ENCODE measurements at regions not wholly inside any gene's neighbourhood (a gene's known extent, or its start where the extent isn't known, plus 50 kb on each side); places are given as distances from the start of the nearest gene placed in this dataset.

DNA sequence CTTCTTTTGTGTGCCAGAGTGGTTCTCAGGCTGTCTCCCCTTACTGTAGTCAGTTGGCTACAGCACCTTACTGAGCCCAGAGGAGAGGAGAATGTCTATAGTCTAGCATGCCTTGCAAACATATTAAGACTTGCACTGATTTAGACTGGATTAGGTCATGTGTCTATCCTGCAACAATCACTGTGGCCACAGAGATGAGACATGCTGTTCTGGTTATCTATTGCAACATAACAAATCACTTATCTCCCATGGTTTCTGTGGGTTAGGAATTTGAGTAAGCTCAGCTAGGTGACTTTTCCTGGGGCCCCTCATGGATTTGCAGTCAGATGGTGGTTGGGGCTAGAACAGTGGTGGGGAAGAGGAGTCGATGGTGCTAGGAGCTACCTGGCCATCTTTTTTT, 261.3 kb downstream of the SOD2 start:
- Histone ChIP-seq H3K79me2 (ENCODE audit: control insufficient read depth, insufficient read depth, low read length) (no peaks in the 10 kb centered on the region), H3K27ac (ENCODE audit: control insufficient read depth, insufficient read depth, low read length) (no peak overlapping the region), H3K9me3 (ENCODE audit: control insufficient read depth, low read depth, low read length) (no peaks in the 10 kb centered on the region), H3K9ac (ENCODE audit: control insufficient read depth, extremely low read depth, insufficient read depth, low read length) (no peak overlapping the region), H3K27me3 (ENCODE audit: control insufficient read depth, extremely low read depth, insufficient read depth, low read length) (no peaks in the 10 kb centered on the region), H4K20me1 (ENCODE audit: control insufficient read depth, extremely low read depth, insufficient read depth, low read length) (no peaks in the 10 kb centered on the region), H3K4me1 (ENCODE audit: control insufficient read depth, extremely low read depth, insufficient read depth, low read length) (no peaks in the 10 kb centered on the region), H3K36me3 (ENCODE audit: control insufficient read depth in 2 of 2, extremely low read depth in 1 of 2, insufficient read depth in 2 of 2, low read length in 2 of 2) (no peaks in the 10 kb centered on the region), H3K9me1 (ENCODE audit: control insufficient read depth, extremely low read depth, insufficient read depth, low read length) (no peaks in the 10 kb centered on the region), H3K4me2 (ENCODE audit: control insufficient read depth, extremely low read depth, insufficient read depth, low read depth, low read length) (no peak overlapping the region), H2AFZ (ENCODE audit: control insufficient read depth, low read length) (no peak overlapping the region), H3K4me3 (ENCODE audit: control insufficient read depth in 2 of 3, extremely low read depth in 1 of 3, insufficient read depth in 2 of 3, low read depth in 1 of 3, low read length in 3 of 3) (no peak overlapping the region)
- TF ChIP-seq EZH2 (IDR thresholded peaks at IDR 0.05; ENCODE audit: low read length) = no peak
- TF ChIP-seq, protein P1, sequence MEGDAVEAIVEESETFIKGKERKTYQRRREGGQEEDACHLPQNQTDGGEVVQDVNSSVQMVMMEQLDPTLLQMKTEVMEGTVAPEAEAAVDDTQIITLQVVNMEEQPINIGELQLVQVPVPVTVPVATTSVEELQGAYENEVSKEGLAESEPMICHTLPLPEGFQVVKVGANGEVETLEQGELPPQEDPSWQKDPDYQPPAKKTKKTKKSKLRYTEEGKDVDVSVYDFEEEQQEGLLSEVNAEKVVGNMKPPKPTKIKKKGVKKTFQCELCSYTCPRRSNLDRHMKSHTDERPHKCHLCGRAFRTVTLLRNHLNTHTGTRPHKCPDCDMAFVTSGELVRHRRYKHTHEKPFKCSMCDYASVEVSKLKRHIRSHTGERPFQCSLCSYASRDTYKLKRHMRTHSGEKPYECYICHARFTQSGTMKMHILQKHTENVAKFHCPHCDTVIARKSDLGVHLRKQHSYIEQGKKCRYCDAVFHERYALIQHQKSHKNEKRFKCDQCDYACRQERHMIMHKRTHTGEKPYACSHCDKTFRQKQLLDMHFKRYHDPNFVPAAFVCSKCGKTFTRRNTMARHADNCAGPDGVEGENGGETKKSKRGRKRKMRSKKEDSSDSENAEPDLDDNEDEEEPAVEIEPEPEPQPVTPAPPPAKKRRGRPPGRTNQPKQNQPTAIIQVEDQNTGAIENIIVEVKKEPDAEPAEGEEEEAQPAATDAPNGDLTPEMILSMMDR (optimal IDR thresholded peaks at IDR 0.05 in 1 of 3, IDR thresholded peaks at IDR 0.05 in 1 of 3, conservative IDR thresholded peaks at IDR 0.05 in 1 of 3; ENCODE audit: extremely low read depth in 1 of 3, insufficient read depth in 2 of 3, low read length in 3 of 3) = no peak
- dilution Hi-C loops (cut with MboI; ENCODE audit: extremely low pct_ligation_motif_present, low sequenced_read_pairs) = no loop called here
- no peak for FAIRE-seq
- DNase-seq (ENCODE audit: low read depth, low spot score) = no peak

DNA sequence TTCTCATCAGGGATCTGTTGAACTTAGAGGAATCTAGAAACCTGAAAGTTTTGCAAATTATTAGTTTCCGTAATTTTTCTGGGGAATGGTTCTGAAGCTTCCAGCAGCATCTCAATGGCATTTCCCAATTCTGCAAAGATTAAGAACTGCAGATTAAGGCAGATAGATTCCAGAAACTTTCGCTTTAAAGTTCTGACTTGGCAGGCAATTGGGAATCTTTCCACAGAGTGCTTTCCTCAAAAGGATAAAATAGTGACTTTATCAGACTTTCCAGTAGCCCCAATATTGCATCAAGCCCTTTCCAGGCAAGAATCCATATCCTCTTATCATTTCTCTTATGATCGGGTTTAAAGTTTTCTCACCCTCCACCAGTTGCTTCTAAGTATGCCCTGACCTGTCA, 261.1 kb downstream of the FNDC1 start:
- no peak overlapping the region for H3K9ac ChIP-seq (ENCODE audit: control insufficient read depth, extremely low read depth, insufficient read depth, low read length)
- no peaks in the 10 kb centered on the region for H4K20me1 ChIP-seq (ENCODE audit: control insufficient read depth, extremely low read depth, insufficient read depth, low read length)
- no peaks in the 10 kb centered on the region for H3K9me1 ChIP-seq (ENCODE audit: control insufficient read depth, extremely low read depth, insufficient read depth, low read length)
- no peak overlapping the region for H2AFZ ChIP-seq (ENCODE audit: control insufficient read depth, low read length)
- H3K4me2 ChIP-seq (ENCODE audit: control insufficient read depth, extremely low read depth, insufficient read depth, low read depth, low read length) = no peak overlapping the region
- TF ChIP-seq, protein P1 (optimal IDR thresholded peaks at IDR 0.05 in 1 of 3, IDR thresholded peaks at IDR 0.05 in 1 of 3, conservative IDR thresholded peaks at IDR 0.05 in 1 of 3; ENCODE audit: extremely low read depth in 1 of 3, insufficient read depth in 2 of 3, low read length in 3 of 3) = no peak
- no peak for TF ChIP-seq EZH2 (IDR thresholded peaks at IDR 0.05; ENCODE audit: low read length)
- DNase-seq (ENCODE audit: low read depth, low spot score) = no peak
- no peaks in the 10 kb centered on the region for H3K9me3 ChIP-seq (ENCODE audit: control insufficient read depth, low read depth, low read length)
- H3K27me3 ChIP-seq (ENCODE audit: control insufficient read depth, extremely low read depth, insufficient read depth, low read length) = no peaks in the 10 kb centered on the region
- no peaks in the 10 kb centered on the region for H3K36me3 ChIP-seq (ENCODE audit: control insufficient read depth in 2 of 2, extremely low read depth in 1 of 2, insufficient read depth in 2 of 2, low read length in 2 of 2)
- dilution Hi-C loops (cut with MboI; ENCODE audit: extremely low pct_ligation_motif_present, low sequenced_read_pairs) = no loop called here
- no peak for FAIRE-seq
- no peak overlapping the region for H3K4me3 ChIP-seq (ENCODE audit: control insufficient read depth in 2 of 3, extremely low read depth in 1 of 3, insufficient read depth in 2 of 3, low read depth in 1 of 3, low read length in 3 of 3)
- H3K4me1 ChIP-seq (ENCODE audit: control insufficient read depth, extremely low read depth, insufficient read depth, low read length) = no peaks in the 10 kb centered on the region
- no peak overlapping the region for H3K27ac ChIP-seq (ENCODE audit: control insufficient read depth, insufficient read depth, low read length)
- H3K79me2 ChIP-seq (ENCODE audit: control insufficient read depth, insufficient read depth, low read length) = no peaks in the 10 kb centered on the region

Measured in keratinocyte (primary cell).